Cardiac fibroblast (primary cell): ENCODE measurements at regions not wholly inside any gene's neighbourhood (a gene's known extent, or its start where the extent isn't known, plus 50 kb on each side); places are given as distances from the start of the nearest gene placed in this dataset.
"Not testable (repeated sequence)": the region's sequence is repeated elsewhere in the genome, so short reads cannot be mapped to it uniquely, and the experiment has no call there.

Experiments used
- DNase-seq, 2 donors: peaks; one replicate each; pipeline versions ENCODE4 v3.0.0 to v3.0.0-alpha.2; 2010; ENCODE audit warnings: low read depth in 2 of 2
- H3K4me3 ChIP-seq, 2 donors: replicated peaks in 1 of 2; 1 replicate in 1 of 2; 2 replicates in 1 of 2; pipeline ENCODE4 v1.5.1; 2011; ENCODE audit warnings: low read depth in 2 of 2, low read length in 2 of 2, mild to moderate bottlenecking in 2 of 2, moderate library complexity in 1 of 2
- TF ChIP-seq, protein P1 (sequence below): IDR thresholded peaks from one replicate; pipeline ENCODE4 v1.5.1; 2011; ENCODE audit warnings: low read depth, mild to moderate bottlenecking, low read length, inconsistent platforms

DNA sequence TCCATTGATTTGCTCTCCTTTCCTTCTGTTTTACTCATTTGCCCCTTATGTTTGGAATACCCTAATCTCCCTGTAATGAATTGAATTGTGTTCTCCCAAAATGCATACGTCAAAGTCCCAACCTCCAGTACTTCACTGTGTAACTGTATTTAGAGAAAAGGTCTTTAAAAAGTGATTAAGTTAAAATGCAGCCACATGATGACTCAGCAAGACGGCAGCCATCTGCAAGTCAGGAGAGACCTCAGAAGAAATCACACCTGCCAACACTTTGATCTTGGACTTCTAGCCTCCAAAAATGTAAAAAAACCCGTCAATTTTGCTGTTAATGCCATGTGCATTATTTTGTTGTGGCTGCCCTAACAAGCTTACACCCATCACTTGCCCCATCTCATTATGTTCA is 85.3 kb upstream of the PCLO start:
- H3K4me3 ChIP-seq: no peak overlapping the region
- TF ChIP-seq, protein P1, sequence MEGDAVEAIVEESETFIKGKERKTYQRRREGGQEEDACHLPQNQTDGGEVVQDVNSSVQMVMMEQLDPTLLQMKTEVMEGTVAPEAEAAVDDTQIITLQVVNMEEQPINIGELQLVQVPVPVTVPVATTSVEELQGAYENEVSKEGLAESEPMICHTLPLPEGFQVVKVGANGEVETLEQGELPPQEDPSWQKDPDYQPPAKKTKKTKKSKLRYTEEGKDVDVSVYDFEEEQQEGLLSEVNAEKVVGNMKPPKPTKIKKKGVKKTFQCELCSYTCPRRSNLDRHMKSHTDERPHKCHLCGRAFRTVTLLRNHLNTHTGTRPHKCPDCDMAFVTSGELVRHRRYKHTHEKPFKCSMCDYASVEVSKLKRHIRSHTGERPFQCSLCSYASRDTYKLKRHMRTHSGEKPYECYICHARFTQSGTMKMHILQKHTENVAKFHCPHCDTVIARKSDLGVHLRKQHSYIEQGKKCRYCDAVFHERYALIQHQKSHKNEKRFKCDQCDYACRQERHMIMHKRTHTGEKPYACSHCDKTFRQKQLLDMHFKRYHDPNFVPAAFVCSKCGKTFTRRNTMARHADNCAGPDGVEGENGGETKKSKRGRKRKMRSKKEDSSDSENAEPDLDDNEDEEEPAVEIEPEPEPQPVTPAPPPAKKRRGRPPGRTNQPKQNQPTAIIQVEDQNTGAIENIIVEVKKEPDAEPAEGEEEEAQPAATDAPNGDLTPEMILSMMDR: no peak
- DNase-seq: no peak

GRCh38 chr7:83219231-83219630 is 56.5 kb upstream of the PCLO start:
- not testable (repeated sequence) for DNase-seq, H3K4me3 ChIP-seq

- H3K4me3 ChIP-seq: no peak overlapping the region
- no peak for DNase-seq
- TF ChIP-seq, protein P1: no peak
Observed at GRCh38 chr7:83212883-83213282, 50.2 kb upstream of the PCLO start.
